DND-41 (cell line): ENCODE measurements at regions not wholly inside any gene's neighbourhood (a gene's known extent, or its start where the extent isn't known, plus 50 kb on each side); places are given as distances from the start of the nearest gene placed in this dataset.

Experiments used
- ATAC-seq: fragments of 200-7000 bp; cut with Tn5 transposase; 3 replicates; pipeline ENCODE4 v1.9.1; 2021; ENCODE audit warnings: low read depth; ENCODE audit not compliant: insufficient read depth
- DNase-seq: peaks from one replicate; pipeline ENCODE4 v3.0.0-alpha.2; 2020
- H2AFZ ChIP-seq: 2 replicates; pipeline ENCODE4 v1.6.0; 2012; ENCODE audit warnings: low read depth, low read length
- H3K27ac ChIP-seq: 2 replicates; pipeline ENCODE4 v1.5.1; 2012; ENCODE audit warnings: low read length, inconsistent platforms
- H3K27me3 ChIP-seq: fragments of 200-600 bp; sonication (generic); 2 replicates; pipeline ENCODE4 v1.6.0; 2012; ENCODE audit warnings: low read length, mild to moderate bottlenecking, inconsistent platforms; ENCODE audit not compliant: insufficient read depth, poor library complexity
- H3K36me3 ChIP-seq: 2 replicates; pipeline ENCODE4 v1.5.1; 2012; ENCODE audit warnings: low read length, inconsistent platforms; ENCODE audit not compliant: insufficient read depth
- H3K4me1 ChIP-seq: 2 replicates; pipeline ENCODE4 v1.5.1; 2012; ENCODE audit warnings: mild to moderate bottlenecking, low read length; ENCODE audit not compliant: insufficient read depth
- H3K4me2 ChIP-seq: 2 replicates; pipeline ENCODE4 v1.6.0; 2012; ENCODE audit warnings: mild to moderate bottlenecking, moderate library complexity, low read length, inconsistent platforms; ENCODE audit not compliant: insufficient read depth
- H3K4me3 ChIP-seq, 2 experiments: fragments of 200-600 bp in 1 of 2; shearing (Covaris generic) in 1 of 2; 2 replicates each; pipeline ENCODE4 v1.5.1; 2012 to 2016; ENCODE audit warnings: inconsistent platforms in 2 of 2, low read length in 2 of 2, mild to moderate bottlenecking in 2 of 2, low read depth in 1 of 2, moderate library complexity in 1 of 2
- H3K79me2 ChIP-seq: 2 replicates; pipeline ENCODE4 v1.6.0; 2012; ENCODE audit warnings: low read length, inconsistent platforms; ENCODE audit not compliant: insufficient read depth
- H3K9ac ChIP-seq: 2 replicates; pipeline ENCODE4 v1.6.0; 2012; ENCODE audit warnings: low read depth, mild to moderate bottlenecking, inconsistent platforms, low read length, moderate library complexity
- H3K9me3 ChIP-seq: 2 replicates; pipeline ENCODE4 v1.5.1; 2012; ENCODE audit warnings: low read length, moderate library complexity, mild to moderate bottlenecking, inconsistent platforms; ENCODE audit not compliant: insufficient read depth, severe bottlenecking
- H4K20me1 ChIP-seq: 2 replicates; pipeline ENCODE4 v1.6.0; 2012; ENCODE audit warnings: low read length; ENCODE audit not compliant: insufficient read depth
- EZH2 ChIP-seq: IDR thresholded peaks from 3 replicates; pipeline ENCODE4 v1.6.1; 2012; ENCODE audit warnings: borderline replicate concordance, low read depth, mild to moderate bottlenecking, moderate library complexity, low read length, inconsistent platforms; ENCODE audit not compliant: severe bottlenecking
- TF ChIP-seq, protein P1 (sequence below): IDR thresholded peaks from 2 replicates; pipeline ENCODE4 v1.5.1; 2012; ENCODE audit warnings: borderline replicate concordance, low read length, moderate library complexity, mild to moderate bottlenecking; ENCODE audit not compliant: poor library complexity, severe bottlenecking; ENCODE audit errors: extremely low read depth

GRCh38 chr5:26143259-26143658, 895.1 kb downstream of the CDH9 start:
- no peaks in the 10 kb centered on the region for H3K9me3 ChIP-seq
- ATAC-seq, result no peak

DNA sequence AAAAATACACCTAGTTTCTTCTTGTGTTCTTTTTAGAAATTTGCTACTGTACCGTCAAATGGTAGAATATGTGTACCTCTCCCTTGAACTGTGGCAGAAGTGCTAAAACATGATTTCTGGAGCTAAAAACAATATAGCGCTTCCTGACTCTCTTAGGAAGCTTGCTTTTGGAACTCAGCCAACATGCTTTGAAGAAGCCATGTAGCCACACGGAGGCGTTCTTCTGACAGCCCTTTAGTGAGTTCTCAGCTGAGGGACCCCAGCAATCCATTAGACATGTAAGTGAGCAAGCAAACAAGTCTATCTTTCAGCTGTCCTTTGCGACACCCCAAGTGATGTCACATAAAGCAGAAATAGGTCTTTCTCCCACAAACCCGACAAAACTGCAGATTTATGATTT, 917.0 kb downstream of the CDH9 start:
- TF ChIP-seq EZH2, result no peak
- TF ChIP-seq, protein P1, sequence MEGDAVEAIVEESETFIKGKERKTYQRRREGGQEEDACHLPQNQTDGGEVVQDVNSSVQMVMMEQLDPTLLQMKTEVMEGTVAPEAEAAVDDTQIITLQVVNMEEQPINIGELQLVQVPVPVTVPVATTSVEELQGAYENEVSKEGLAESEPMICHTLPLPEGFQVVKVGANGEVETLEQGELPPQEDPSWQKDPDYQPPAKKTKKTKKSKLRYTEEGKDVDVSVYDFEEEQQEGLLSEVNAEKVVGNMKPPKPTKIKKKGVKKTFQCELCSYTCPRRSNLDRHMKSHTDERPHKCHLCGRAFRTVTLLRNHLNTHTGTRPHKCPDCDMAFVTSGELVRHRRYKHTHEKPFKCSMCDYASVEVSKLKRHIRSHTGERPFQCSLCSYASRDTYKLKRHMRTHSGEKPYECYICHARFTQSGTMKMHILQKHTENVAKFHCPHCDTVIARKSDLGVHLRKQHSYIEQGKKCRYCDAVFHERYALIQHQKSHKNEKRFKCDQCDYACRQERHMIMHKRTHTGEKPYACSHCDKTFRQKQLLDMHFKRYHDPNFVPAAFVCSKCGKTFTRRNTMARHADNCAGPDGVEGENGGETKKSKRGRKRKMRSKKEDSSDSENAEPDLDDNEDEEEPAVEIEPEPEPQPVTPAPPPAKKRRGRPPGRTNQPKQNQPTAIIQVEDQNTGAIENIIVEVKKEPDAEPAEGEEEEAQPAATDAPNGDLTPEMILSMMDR, result no peak
- H3K4me2 ChIP-seq, result no peak overlapping the region
- no peaks in the 10 kb centered on the region for H3K4me1 ChIP-seq
- no peak overlapping the region for H3K4me3 ChIP-seq
- no peak for ATAC-seq
- no peak for DNase-seq
- H3K79me2 ChIP-seq, result no peaks in the 10 kb centered on the region
- no peaks in the 10 kb centered on the region for H3K27me3 ChIP-seq
- H3K36me3 ChIP-seq, result no peaks in the 10 kb centered on the region
- no peak overlapping the region for H3K9ac ChIP-seq
- no peaks in the 10 kb centered on the region for H4K20me1 ChIP-seq
- no peak overlapping the region for H3K27ac ChIP-seq
- peaks cover 2% of the 10 kb centered on the region for H3K9me3 ChIP-seq
- no peak overlapping the region for H2AFZ ChIP-seq

More at GRCh38 chr5:26143259-26143658, 895.1 kb downstream of the CDH9 start:
- Histone ChIP-seq H3K36me3 (no peaks in the 10 kb centered on the region), H3K27ac (no peak overlapping the region), H3K4me1 (no peaks in the 10 kb centered on the region), H3K27me3 (no peaks in the 10 kb centered on the region), H3K4me2 (no peak overlapping the region), H3K9ac (no peak overlapping the region), H3K4me3 (no peak overlapping the region), H3K79me2 (no peaks in the 10 kb centered on the region), H2AFZ (no peak overlapping the region), H4K20me1 (no peaks in the 10 kb centered on the region)
- no peak for TF ChIP-seq EZH2
- TF ChIP-seq, protein P1, result no peak
- no peak for DNase-seq

GRCh38 chr5:26104175-26104574, 934.2 kb downstream of the CDH9 start:
- H3K4me3 ChIP-seq, result no peak overlapping the region
- no peaks in the 10 kb centered on the region for H3K4me1 ChIP-seq
- no peaks in the 10 kb centered on the region for H3K79me2 ChIP-seq
- H4K20me1 ChIP-seq, result no peaks in the 10 kb centered on the region
- no peaks in the 10 kb centered on the region for H3K36me3 ChIP-seq
- no peaks in the 10 kb centered on the region for H3K27me3 ChIP-seq
- no peak overlapping the region for H2AFZ ChIP-seq
- no peak for DNase-seq
- H3K9ac ChIP-seq, result no peak overlapping the region
- TF ChIP-seq, protein P1, result no peak
- no peak for TF ChIP-seq EZH2
- ATAC-seq, result no peak
- H3K9me3 ChIP-seq, result no peaks in the 10 kb centered on the region
- no peak overlapping the region for H3K27ac ChIP-seq
- no peak overlapping the region for H3K4me2 ChIP-seq

DNA sequence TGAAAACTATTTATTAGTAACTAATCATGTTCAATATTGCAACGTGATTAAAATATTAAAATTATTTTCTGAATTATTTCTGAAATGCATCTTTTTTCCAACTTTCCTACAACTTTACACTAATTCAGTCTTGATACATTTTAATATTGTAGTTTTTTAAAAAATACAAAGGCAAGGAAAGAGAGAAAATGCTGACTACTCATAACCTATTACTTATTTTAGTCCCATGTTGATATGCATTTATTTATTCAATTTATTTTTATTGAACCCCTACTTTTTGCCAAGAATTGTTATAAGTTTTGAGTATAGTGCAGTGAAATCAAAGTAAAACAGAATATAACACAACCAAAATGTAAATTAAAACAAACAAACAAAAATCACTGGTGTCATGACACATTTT, 978.2 kb downstream of the CDH9 start:
- Histone ChIP-seq H3K9me3 (no peaks in the 10 kb centered on the region), H2AFZ (no peak overlapping the region), H4K20me1 (no peaks in the 10 kb centered on the region), H3K9ac (no peak overlapping the region), H3K79me2 (no peaks in the 10 kb centered on the region), H3K4me3 (no peak overlapping the region), H3K27me3 (no peaks in the 10 kb centered on the region), H3K27ac (no peak overlapping the region), H3K4me2 (no peak overlapping the region), H3K36me3 (no peaks in the 10 kb centered on the region), H3K4me1 (no peaks in the 10 kb centered on the region)
- ATAC-seq (no peak), DNase-seq (no peak)
- TF ChIP-seq, protein P1, result no peak
- TF ChIP-seq EZH2, result no peak
